ENCODE measurements at regions not wholly inside any gene's neighbourhood (a gene's known extent, or its start where the extent isn't known, plus 50 kb on each side); places are given as distances from the start of the nearest gene placed in this dataset.
"Not testable (repeated sequence)": the region's sequence is repeated elsewhere in the genome, so short reads cannot be mapped to it uniquely, and the experiment has no call there.

DNA sequence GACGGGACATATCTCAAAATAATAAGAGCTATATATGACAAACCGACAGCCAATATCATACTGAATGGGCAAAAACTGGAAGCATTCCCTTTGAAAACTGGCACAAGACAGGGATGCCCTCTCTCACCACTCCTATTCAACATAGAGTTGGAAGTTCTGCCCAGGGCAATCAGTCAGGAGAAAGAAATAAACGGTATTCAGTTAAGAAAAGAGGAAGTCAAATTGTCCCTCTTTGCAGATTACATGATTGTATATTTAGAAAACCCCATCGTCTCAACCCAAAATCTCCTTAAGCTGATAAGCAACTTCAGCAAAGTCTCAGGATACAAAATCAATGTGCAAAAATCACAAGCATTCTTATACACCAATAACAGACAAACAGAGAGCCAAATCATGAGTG is 211.5 kb downstream of the MEMO1 start:
- H3K27me3 ChIP-seq (ENCODE audit: insufficient read depth, low read length); H3K4me1 Mint-ChIP-seq; H3K9me3 ChIP-seq (ENCODE audit: control insufficient read depth in 1 of 2, low read length in 2 of 2); H3K36me3 ChIP-seq (ENCODE audit: insufficient read depth, low read length); H3K27ac ChIP-seq (ENCODE audit: low read depth, low read length); H3K36me3 Mint-ChIP-seq; CTCF ChIA-PET (ENCODE audit: partially characterized antibody); POLR2A ChIA-PET (ENCODE audit: partially characterized antibody); H3K27me3 Mint-ChIP-seq; H3K4me3 Mint-ChIP-seq; H3K4me3 ChIP-seq (ENCODE audit: low read length in 2 of 2); H3K27ac Mint-ChIP-seq; DNase-seq; H3K4me1 ChIP-seq (ENCODE audit: insufficient read depth, low read length); intact Hi-C loops (cut with micrococcal nuclease): not testable (repeated sequence)
- H3K9me3 Mint-ChIP-seq: peaks cover 0 to 30% (median 21%) of the 10 kb centered on the region in 8 donors

- ChIA-PET CTCF (ENCODE audit: partially characterized antibody) (no interaction called here), POLR2A (ENCODE audit: partially characterized antibody) (no interaction called here)
- no peaks in the 10 kb centered on the region for H3K36me3 Mint-ChIP-seq
- H3K9me3 Mint-ChIP-seq: peaks cover 0 to 10% (median 4%) of the 10 kb centered on the region in 8 donors
- H3K27me3 Mint-ChIP-seq: peaks cover 3 to 10% of the 10 kb centered on the region in 2 donors
- intact Hi-C loops (cut with micrococcal nuclease): no loop called here
- Histone ChIP-seq H3K4me3 (ENCODE audit: low read length in 2 of 2) (no peak overlapping the region), H3K27ac (ENCODE audit: low read depth, low read length) (no peak overlapping the region), H3K27me3 (ENCODE audit: insufficient read depth, low read length) (no peaks in the 10 kb centered on the region), H3K36me3 (ENCODE audit: insufficient read depth, low read length) (no peaks in the 10 kb centered on the region), H3K9me3 (ENCODE audit: control insufficient read depth in 1 of 2, low read length in 2 of 2) (no peaks in the 10 kb centered on the region), H3K4me1 (ENCODE audit: insufficient read depth, low read length) (no peaks in the 10 kb centered on the region)
- H3K4me1 Mint-ChIP-seq: no peaks in the 10 kb centered on the region
- DNase-seq: no peak
- no peak overlapping the region for H3K27ac Mint-ChIP-seq
- no peak overlapping the region for H3K4me3 Mint-ChIP-seq
Measured at GRCh38 chr2:31788273-31788672, 207.5 kb upstream of the SRD5A2 start.

DNA sequence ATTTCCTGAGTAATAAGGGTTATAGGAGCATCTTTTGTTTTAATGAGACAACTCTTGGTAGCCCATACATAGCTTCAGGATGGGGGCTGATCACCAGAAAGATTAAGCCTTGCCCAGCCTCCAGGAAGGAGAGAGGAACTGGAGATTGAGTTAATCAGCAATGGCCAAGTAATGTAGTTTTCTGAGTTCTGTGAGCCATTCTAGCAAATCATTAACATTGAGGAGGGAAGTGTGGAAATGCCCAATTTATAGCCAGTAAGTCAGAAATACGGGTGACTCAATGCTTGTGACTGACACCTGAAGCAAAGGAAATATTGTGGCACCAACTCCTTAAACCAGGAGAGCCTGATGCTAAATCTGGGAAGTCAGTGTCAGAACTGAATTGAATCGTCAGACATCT is 205.1 kb upstream of the SRD5A2 start:
- Mint-ChIP-seq H3K27me3 (peaks cover 3 to 16% of the 10 kb centered on the region in 2 donors), H3K27ac (no peak overlapping the region), H3K9me3 (peaks cover 3 to 28% (median 13%) of the 10 kb centered on the region in 8 donors), H3K4me3 (no peak overlapping the region), H3K36me3 (no peaks in the 10 kb centered on the region), H3K4me1 (no peaks in the 10 kb centered on the region)
- Histone ChIP-seq H3K36me3 (ENCODE audit: insufficient read depth, low read length) (no peaks in the 10 kb centered on the region), H3K27ac (ENCODE audit: low read depth, low read length) (no peak overlapping the region), H3K27me3 (ENCODE audit: insufficient read depth, low read length) (no peaks in the 10 kb centered on the region), H3K4me1 (ENCODE audit: insufficient read depth, low read length) (no peaks in the 10 kb centered on the region), H3K9me3 (ENCODE audit: control insufficient read depth in 1 of 2, low read length in 2 of 2) (no peaks in the 10 kb centered on the region), H3K4me3 (ENCODE audit: low read length in 2 of 2) (no peak overlapping the region)
- intact Hi-C loops (cut with micrococcal nuclease): no loop called here
- DNase-seq: no peak
- POLR2A ChIA-PET (ENCODE audit: partially characterized antibody): no interaction called here
- CTCF ChIA-PET (ENCODE audit: partially characterized antibody): no interaction called here

DNA sequence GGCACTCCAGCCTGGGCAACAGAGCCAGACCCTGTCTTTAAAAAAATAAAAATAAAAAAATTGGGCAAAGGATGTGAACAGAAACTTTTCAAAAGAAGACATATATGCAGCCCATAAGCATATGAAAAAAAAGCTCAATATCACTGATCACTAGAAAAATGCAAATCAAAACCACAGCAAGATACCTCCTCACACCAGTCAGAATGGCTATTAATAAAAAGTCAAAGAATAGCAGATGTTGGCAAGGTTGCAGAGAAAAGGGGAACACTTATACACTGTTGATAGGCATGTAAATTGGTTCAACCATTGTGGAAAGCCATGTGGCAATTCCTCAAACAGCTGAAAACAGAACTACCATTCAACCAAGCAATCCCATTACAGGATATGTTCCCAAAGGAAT is 204.1 kb upstream of the SRD5A2 start:
- POLR2A ChIA-PET (ENCODE audit: partially characterized antibody): no interaction called here
- DNase-seq: no peak
- Histone ChIP-seq H3K4me1 (ENCODE audit: insufficient read depth, low read length) (no peaks in the 10 kb centered on the region), H3K36me3 (ENCODE audit: insufficient read depth, low read length) (no peaks in the 10 kb centered on the region), H3K27me3 (ENCODE audit: insufficient read depth, low read length) (no peaks in the 10 kb centered on the region), H3K27ac (ENCODE audit: low read depth, low read length) (no peak overlapping the region), H3K4me3 (ENCODE audit: low read length in 2 of 2) (no peak overlapping the region), H3K9me3 (ENCODE audit: control insufficient read depth in 1 of 2, low read length in 2 of 2) (no peaks in the 10 kb centered on the region)
- H3K27ac Mint-ChIP-seq: no peak overlapping the region
- no peaks in the 10 kb centered on the region for H3K36me3 Mint-ChIP-seq
- no peaks in the 10 kb centered on the region for H3K4me1 Mint-ChIP-seq
- intact Hi-C loops (cut with micrococcal nuclease): no loop called here
- CTCF ChIA-PET (ENCODE audit: partially characterized antibody): no interaction called here
- peaks cover 3 to 36% (median 17%) of the 10 kb centered on the region in 8 donors for H3K9me3 Mint-ChIP-seq
- no peak overlapping the region for H3K4me3 Mint-ChIP-seq
- H3K27me3 Mint-ChIP-seq: peaks cover 2 to 16% of the 10 kb centered on the region in 2 donors

DNA sequence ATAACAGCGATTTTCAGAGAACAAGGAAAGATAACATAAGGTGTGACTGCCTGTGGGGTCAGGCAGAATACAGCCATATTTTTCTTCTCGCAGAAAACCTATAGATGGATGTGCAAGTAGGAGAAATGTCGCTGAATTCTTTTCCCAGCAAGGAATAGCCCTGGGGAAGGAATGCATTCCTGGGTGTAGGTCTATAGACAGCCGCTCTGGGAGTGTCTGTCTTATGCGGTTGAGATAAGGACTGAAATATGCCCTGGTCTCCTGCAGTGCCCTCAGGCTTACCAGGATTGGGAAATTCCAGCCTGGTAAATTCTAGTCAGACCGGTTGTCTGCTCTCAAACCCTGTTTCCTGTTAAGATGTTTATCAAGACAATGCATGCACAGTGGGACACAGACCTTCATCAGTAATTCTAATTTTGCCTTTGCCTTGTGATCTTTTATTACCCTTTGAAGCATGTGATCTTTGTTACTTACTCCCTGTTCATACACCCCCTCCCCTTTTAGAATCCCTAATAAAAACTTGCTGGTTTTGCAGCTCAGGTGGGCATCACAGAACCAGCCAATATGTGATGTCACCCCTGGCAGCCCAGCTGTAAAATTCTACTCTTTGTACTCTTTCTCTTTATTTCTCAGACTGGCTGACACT is 202.8 kb upstream of the SRD5A2 start:
- H3K36me3 Mint-ChIP-seq; H3K27ac Mint-ChIP-seq; H3K9me3 ChIP-seq (ENCODE audit: control insufficient read depth in 1 of 2, low read length in 2 of 2); H3K36me3 ChIP-seq (ENCODE audit: insufficient read depth, low read length); H3K27ac ChIP-seq (ENCODE audit: low read depth, low read length); DNase-seq; H3K4me3 ChIP-seq (ENCODE audit: low read length in 2 of 2); H3K4me3 Mint-ChIP-seq; CTCF ChIA-PET (ENCODE audit: partially characterized antibody); POLR2A ChIA-PET (ENCODE audit: partially characterized antibody); H3K4me1 Mint-ChIP-seq; H3K4me1 ChIP-seq (ENCODE audit: insufficient read depth, low read length); intact Hi-C loops (cut with micrococcal nuclease); H3K27me3 ChIP-seq (ENCODE audit: insufficient read depth, low read length): not testable (repeated sequence)
- H3K9me3 Mint-ChIP-seq: peaks cover 3 to 36% (median 15%) of the 10 kb centered on the region in 8 donors
- H3K27me3 Mint-ChIP-seq: peaks cover 4 to 14% of the 10 kb centered on the region in 2 donors

- DNase-seq: no peak
- H3K27ac Mint-ChIP-seq: no peak overlapping the region
- ChIA-PET POLR2A (ENCODE audit: partially characterized antibody) (no interaction called here), CTCF (ENCODE audit: partially characterized antibody) (no interaction called here)
- no peaks in the 10 kb centered on the region for H3K27me3 ChIP-seq (ENCODE audit: insufficient read depth, low read length)
- no peak overlapping the region for H3K27ac ChIP-seq (ENCODE audit: low read depth, low read length)
- H3K9me3 Mint-ChIP-seq: peaks cover 2 to 30% (median 9%) of the 10 kb centered on the region in 8 donors
- H3K36me3 ChIP-seq (ENCODE audit: insufficient read depth, low read length): no peaks in the 10 kb centered on the region
- peaks cover 4 to 19% of the 10 kb centered on the region in 2 donors for H3K27me3 Mint-ChIP-seq
- H3K4me3 Mint-ChIP-seq: no peak overlapping the region
- intact Hi-C loops (cut with micrococcal nuclease): no loop called here
- no peaks in the 10 kb centered on the region for H3K36me3 Mint-ChIP-seq
- H3K4me1 Mint-ChIP-seq: no peaks in the 10 kb centered on the region
- no peak overlapping the region for H3K4me3 ChIP-seq (ENCODE audit: low read length in 2 of 2)
- H3K4me1 ChIP-seq (ENCODE audit: insufficient read depth, low read length): no peaks in the 10 kb centered on the region
- H3K9me3 ChIP-seq (ENCODE audit: control insufficient read depth in 1 of 2, low read length in 2 of 2): no peaks in the 10 kb centered on the region
Measured at GRCh38 chr2:31778153-31778552, 197.4 kb upstream of the SRD5A2 start.

DNA sequence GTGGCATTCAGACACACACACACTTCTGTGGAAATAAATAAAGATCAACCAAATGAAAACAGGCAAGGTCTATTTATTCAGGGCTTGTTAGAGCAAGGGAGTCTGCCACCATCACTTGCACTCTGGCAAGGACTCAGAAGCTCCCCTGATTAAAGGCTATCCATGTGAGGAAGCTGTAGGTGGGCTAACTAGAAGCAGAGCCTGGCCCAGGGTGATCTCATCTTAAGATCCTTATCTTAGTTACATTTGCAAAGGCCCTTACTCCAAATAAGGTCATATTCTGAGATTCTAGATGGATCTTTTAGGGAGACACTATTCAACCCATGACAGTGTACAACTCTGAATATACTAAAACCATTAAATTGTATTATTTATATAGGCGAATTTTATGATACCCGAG is 190.0 kb upstream of the SRD5A2 start:
- DNase-seq: no peak
- ChIA-PET CTCF (ENCODE audit: partially characterized antibody) (no interaction called here), POLR2A (ENCODE audit: partially characterized antibody) (no interaction called here)
- H3K4me3 ChIP-seq (ENCODE audit: low read length in 2 of 2): no peak overlapping the region
- no peaks in the 10 kb centered on the region for H3K36me3 Mint-ChIP-seq
- intact Hi-C loops (cut with micrococcal nuclease): no loop called here
- peaks cover 0 to 1% of the 10 kb centered on the region in 2 donors for H3K27me3 Mint-ChIP-seq
- H3K36me3 ChIP-seq (ENCODE audit: insufficient read depth, low read length): no peaks in the 10 kb centered on the region
- H3K27me3 ChIP-seq (ENCODE audit: insufficient read depth, low read length): no peaks in the 10 kb centered on the region
- H3K4me1 ChIP-seq (ENCODE audit: insufficient read depth, low read length): no peaks in the 10 kb centered on the region
- H3K4me3 Mint-ChIP-seq: no peak overlapping the region
- H3K9me3 ChIP-seq (ENCODE audit: control insufficient read depth in 1 of 2, low read length in 2 of 2): no peaks in the 10 kb centered on the region
- no peak overlapping the region for H3K27ac ChIP-seq (ENCODE audit: low read depth, low read length)
- no peaks in the 10 kb centered on the region for H3K4me1 Mint-ChIP-seq
- H3K27ac Mint-ChIP-seq: no peak overlapping the region
- no peaks in the 10 kb centered on the region for H3K9me3 Mint-ChIP-seq

Data from CD4-positive, alpha-beta memory T cell (primary cell).